Natural killer cell treated with Interleukin-12 subunit alpha and Interleukin-12 subunit beta and Interleukin-15 and Interleukin-18, amount 100 ng/mL, for 72 hours (primary cell): ENCODE measurements at regions not wholly inside any gene's neighbourhood (a gene's known extent, or its start where the extent isn't known, plus 50 kb on each side); places are given as distances from the start of the nearest gene placed in this dataset.
"Not testable (repeated sequence)": the region's sequence is repeated elsewhere in the genome, so short reads cannot be mapped to it uniquely, and the experiment has no call there.

Experiments used
- ATAC-seq, 2 donors: fragments of 150-1000 bp; cut with Tn5 transposase in 1 of 2; sonication (Bioruptor Pico), chemical (Tn5 transposase) in 1 of 2; 2 replicates each; pipeline ENCODE4 v1.10.0; 2021
- DNase-seq: peaks from one replicate; pipeline ENCODE4 v3.0.0; 2022; ENCODE audit warnings: low spot score
- H3K27ac Mint-ChIP-seq, 2 donors: 1 replicate in 1 of 2; 2 replicates in 1 of 2; pipeline ENCODE4 v1.8.0; 2022; ENCODE audit warnings: mixed read lengths in 2 of 2, mild to moderate bottlenecking in 1 of 2, moderate library complexity in 1 of 2
- H3K27me3 Mint-ChIP-seq, 2 donors: 1 replicate in 1 of 2; 2 replicates in 1 of 2; pipeline ENCODE4 v1.8.0; 2022; ENCODE audit warnings: mixed read lengths in 2 of 2
- H3K36me3 Mint-ChIP-seq: one replicate; pipeline ENCODE4 v1.8.0; 2022; ENCODE audit warnings: mixed read lengths
- H3K4me1 Mint-ChIP-seq, 2 donors: 1 replicate in 1 of 2; 2 replicates in 1 of 2; pipeline ENCODE4 v1.8.0; 2022; ENCODE audit warnings: low read depth in 2 of 2, mixed read lengths in 2 of 2, mild to moderate bottlenecking in 1 of 2
- H3K4me3 Mint-ChIP-seq: one replicate; pipeline ENCODE4 v1.8.0; 2022; ENCODE audit warnings: mixed read lengths
- H3K9me3 Mint-ChIP-seq: 2 replicates; pipeline ENCODE4 v1.8.0; 2022; ENCODE audit warnings: mixed read lengths

DNA sequence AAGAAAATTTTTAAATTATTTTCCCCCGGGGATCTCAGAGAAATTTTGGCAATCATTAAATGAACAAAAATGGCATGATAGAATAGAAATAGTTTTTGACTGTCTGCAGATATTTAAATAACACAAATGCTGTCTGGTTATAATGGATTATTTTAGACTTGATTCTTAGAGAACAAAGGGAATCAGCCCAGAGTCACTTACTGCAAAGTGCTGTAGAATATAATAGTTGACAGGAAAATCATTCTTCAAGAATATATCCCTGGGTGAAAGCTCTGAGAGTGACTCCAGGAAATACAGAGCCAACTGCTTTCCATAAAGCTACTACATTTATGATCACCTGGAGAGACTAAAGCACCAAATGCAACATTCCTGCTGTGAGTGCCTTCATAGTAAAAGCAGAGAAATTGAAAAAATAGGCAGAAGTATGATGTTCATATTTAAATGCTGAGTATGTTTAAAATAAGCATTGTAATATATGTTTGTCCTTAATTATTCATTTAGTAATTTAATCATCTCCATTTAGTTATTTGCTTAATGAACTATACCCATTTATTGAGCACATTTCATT lies 1765.8 kb downstream of the SLITRK1 start:
- no peak overlapping the region for H3K4me3 Mint-ChIP-seq
- no peaks in the 10 kb centered on the region for H3K4me1 Mint-ChIP-seq
- peaks cover 10% of the 10 kb centered on the region for H3K9me3 Mint-ChIP-seq
- ATAC-seq (no peak), DNase-seq (no peak)
- H3K27ac Mint-ChIP-seq, result no peak overlapping the region
- H3K27me3 Mint-ChIP-seq, result no peaks in the 10 kb centered on the region
- peaks cover 7% of the 10 kb centered on the region for H3K36me3 Mint-ChIP-seq

DNA sequence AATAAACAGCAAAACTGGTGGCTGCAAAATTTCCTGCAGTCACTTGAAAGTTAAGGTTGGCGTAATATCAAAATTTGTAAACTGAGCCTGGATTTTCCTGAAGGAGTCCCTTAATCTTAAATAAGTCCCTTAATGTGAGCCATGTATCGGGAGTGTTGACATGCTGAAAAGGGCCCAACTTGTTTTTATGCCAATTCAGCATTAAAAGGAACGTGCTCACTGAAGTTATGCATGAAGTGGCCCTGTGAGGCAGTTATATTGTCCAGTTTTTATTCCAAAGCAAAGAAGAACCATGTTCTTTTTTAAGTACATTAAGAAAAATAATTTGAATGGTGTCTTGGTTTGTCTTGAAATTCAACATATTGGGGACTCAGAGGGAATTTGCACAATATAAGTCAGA lies 1766.9 kb downstream of the SLITRK1 start:
- Mint-ChIP-seq H3K4me1 (no peaks in the 10 kb centered on the region), H3K9me3 (peaks cover 10% of the 10 kb centered on the region), H3K36me3 (peaks cover 11% of the 10 kb centered on the region), H3K27ac (no peak overlapping the region), H3K4me3 (no peak overlapping the region), H3K27me3 (no peaks in the 10 kb centered on the region)
- no peak for ATAC-seq
- no peak for DNase-seq

DNA sequence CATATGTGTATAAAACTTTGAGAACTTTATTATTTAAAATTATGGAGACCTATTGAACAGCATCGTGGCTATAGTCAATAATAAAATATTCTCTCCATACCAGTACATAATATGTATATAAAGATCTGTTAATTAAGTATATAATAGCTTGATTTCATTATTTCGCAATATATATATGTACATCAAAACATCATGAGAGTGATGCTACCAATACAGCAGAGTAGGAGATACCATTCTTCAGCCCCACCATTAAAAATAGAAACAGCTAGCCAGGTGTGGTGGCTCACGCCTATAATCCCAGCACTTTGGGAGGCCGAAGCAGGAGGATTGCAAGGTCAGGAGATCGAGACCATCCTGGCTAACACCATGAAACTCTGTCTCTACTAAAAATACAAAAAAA lies 1755.3 kb upstream of the SPRY2 start:
- Mint-ChIP-seq H3K27ac (no peak overlapping the region), H3K4me1 (no peaks in the 10 kb centered on the region), H3K36me3 (no peaks in the 10 kb centered on the region), H3K9me3 (peaks cover 9% of the 10 kb centered on the region), H3K4me3 (no peak overlapping the region), H3K27me3 (no peaks in the 10 kb centered on the region)
- ATAC-seq (no peak), DNase-seq (no peak)

DNA sequence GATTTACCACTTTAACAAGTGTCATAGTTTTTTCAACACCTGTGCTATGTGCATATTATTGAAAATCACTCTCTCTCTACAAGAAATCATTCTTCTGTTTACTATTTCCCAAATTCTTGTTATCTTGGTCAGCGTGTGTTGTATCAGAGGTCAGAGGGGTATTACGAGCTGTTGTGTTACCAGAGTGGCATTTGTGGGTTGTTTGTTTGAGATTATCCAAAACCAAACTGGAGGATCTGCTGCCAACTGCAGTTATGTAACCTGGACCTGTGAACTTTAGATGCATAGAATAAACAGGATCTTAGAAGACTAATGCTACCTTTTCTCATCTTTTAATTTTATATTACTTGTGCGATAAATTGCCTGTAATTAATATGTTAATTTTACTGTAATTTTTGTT lies 1751.4 kb upstream of the SPRY2 start:
- Mint-ChIP-seq H3K4me3 (no peak overlapping the region), H3K4me1 (no peaks in the 10 kb centered on the region), H3K27me3 (no peaks in the 10 kb centered on the region), H3K36me3 (no peaks in the 10 kb centered on the region), H3K27ac (no peak overlapping the region), H3K9me3 (peaks cover 7% of the 10 kb centered on the region)
- ATAC-seq (no peak), DNase-seq (no peak)

DNA sequence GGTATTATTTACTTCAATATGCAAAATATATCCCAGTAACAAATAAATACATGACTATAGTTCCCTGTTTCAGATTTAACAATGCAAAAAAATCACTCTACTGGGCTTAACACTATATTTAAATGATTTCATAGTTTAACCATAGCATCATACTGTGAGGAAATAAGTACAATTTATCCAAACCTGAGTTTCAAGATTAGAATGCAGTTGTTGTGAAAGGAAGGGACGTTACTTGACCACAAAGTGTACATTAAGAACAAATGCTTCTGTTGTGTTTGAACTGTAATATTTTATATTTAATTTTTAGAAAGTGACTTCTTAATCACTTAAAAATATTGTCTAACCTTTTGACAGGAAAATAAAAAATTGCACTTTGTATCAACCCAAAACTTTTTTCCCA lies 1747.9 kb upstream of the SPRY2 start:
- Mint-ChIP-seq H3K36me3 (no peaks in the 10 kb centered on the region), H3K9me3 (peaks cover 4% of the 10 kb centered on the region), H3K27ac (no peak overlapping the region), H3K4me3 (no peak overlapping the region), H3K4me1 (no peaks in the 10 kb centered on the region), H3K27me3 (no peaks in the 10 kb centered on the region)
- ATAC-seq, result no peak
- DNase-seq, result no peak

DNA sequence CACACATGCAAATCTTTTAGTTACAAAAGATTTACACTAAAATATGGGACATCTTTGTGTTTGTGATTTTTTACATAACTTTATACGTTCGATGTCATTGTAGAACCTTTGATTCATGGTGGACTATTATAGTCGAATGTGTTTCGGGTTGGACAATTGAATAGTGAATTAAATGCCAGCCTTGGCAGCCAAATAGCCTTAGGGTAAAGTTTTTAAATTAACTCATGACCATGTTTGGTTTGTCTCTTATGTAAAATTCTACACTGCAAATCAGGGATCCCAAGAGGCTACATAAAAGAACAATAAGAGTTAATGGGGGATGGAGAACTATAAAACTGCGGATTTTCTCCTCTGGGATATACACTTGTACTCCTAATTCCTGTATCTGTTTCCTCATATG lies 1735.6 kb upstream of the SPRY2 start:
- H3K4me3 Mint-ChIP-seq, result no peak overlapping the region
- no peaks in the 10 kb centered on the region for H3K4me1 Mint-ChIP-seq
- peaks cover 23% of the 10 kb centered on the region for H3K9me3 Mint-ChIP-seq
- H3K36me3 Mint-ChIP-seq, result no peaks in the 10 kb centered on the region
- H3K27ac Mint-ChIP-seq, result no peak overlapping the region
- no peaks in the 10 kb centered on the region for H3K27me3 Mint-ChIP-seq
- no peak for ATAC-seq
- no peak for DNase-seq

DNA sequence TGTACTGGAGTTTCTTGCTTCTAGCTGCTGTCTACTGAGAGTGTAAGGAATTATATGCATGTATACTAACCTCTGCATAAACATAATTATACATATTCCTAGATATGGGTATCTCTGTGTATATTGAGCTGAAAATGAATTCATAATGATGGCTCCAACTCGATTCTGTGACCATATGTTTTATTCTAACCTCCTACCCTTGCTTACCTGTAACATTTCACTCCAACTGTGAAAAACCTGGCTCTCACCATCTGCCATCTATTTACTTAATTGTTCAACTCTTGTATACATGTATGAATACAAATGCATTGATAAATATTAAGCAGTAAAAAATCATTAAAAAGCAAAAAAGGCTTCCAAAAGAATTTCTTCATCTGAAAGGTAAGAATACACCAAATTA lies 1729.5 kb upstream of the SPRY2 start:
- ATAC-seq (no peak), DNase-seq (no peak)
- Mint-ChIP-seq H3K27ac (no peak overlapping the region), H3K36me3 (no peaks in the 10 kb centered on the region), H3K4me3 (no peak overlapping the region), H3K4me1 (no peaks in the 10 kb centered on the region), H3K27me3 (no peaks in the 10 kb centered on the region), H3K9me3 (peaks cover 25% of the 10 kb centered on the region)

DNA sequence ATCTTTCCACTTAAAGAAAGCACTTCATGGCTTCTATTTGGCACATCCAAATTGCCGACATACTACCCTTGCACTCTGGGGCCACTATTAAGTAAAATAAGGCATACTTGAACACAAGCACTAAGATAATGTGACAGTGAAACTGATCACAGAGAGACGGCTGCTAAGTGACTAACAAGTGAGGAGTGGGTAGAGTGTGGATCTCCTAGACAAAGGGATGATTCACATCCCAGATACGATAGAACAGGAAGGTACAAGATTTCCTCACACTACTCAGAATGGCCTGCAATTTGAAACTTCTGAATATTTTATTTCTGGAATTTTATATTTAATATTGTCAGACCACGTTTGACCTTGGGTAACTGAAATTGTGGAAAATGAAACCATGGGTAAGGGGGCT lies 1721.8 kb upstream of the SPRY2 start:
- Mint-ChIP-seq H3K9me3 (peaks cover 12% of the 10 kb centered on the region), H3K27ac (no peak overlapping the region), H3K27me3 (no peaks in the 10 kb centered on the region), H3K36me3 (no peaks in the 10 kb centered on the region), H3K4me1 (no peaks in the 10 kb centered on the region), H3K4me3 (no peak overlapping the region)
- DNase-seq (no peak), ATAC-seq (no peak)

DNA sequence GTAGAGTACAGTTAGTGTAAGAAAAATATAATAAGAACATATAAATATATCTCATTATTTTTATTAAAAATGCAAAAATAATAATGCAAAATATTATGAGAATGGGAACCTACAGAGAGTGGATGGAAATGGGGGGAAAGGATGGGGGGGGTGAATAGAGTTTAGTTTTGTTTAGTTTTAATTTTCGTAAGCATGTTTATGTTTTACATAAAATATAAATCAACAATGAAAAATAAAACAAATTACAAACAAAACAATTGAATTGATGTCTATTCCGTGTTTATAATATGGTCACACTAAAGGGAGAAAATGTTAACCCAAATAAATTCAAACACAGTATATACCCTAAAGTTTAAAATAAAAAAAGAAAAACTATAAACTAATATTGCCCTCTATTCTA lies 1717.4 kb upstream of the SPRY2 start:
- no peaks in the 10 kb centered on the region for H3K27me3 Mint-ChIP-seq

DNA sequence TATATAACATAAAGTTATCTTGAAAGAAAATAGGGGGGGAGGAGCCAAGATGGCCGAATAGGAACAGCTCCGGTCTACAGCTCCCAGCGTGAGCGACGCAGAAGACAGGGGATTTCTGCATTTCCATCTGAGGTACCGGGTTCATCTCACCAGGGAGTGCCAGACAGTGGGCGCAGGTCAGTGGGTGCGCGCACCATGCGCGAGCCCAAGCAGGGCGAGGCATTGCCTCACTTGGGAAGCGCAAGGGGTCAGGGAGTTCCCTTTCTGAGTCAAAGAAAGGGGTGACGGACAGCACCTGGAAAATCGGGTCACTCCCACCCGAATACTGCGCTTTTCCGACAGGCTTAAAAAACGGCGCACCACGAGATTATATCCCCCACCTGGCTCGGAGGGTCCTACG lies 1704.4 kb upstream of the SPRY2 start:
- H3K4me1 Mint-ChIP-seq, H3K27me3 Mint-ChIP-seq, ATAC-seq, H3K4me3 Mint-ChIP-seq, H3K9me3 Mint-ChIP-seq, H3K27ac Mint-ChIP-seq, DNase-seq, H3K36me3 Mint-ChIP-seq: not testable (repeated sequence)

More for the DNA sequence above, 1717.4 kb upstream of the SPRY2 start:
- Mint-ChIP-seq H3K9me3 (peaks cover 14% of the 10 kb centered on the region), H3K4me3 (no peak overlapping the region), H3K27ac (no peak overlapping the region), H3K36me3 (no peaks in the 10 kb centered on the region), H3K4me1 (no peaks in the 10 kb centered on the region)
- ATAC-seq (no peak), DNase-seq (no peak)

DNA sequence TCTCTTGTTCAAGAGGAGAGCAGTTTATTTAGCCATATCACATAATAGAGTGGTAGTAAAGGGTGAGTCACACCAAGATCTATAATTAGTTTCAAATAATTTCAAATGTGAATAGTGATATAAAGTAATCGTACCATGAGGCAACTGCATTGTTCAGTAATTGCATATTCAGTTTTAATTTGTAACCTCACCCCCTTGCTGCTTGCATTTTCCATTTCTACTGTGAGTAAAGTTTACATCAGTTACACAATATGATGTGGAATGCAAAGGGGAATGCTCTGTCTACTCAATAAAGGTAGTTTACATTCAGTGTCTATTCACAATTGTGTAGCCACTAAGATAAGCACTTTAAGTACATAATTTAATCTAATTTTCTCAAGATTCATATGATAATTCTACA lies 1695.7 kb upstream of the SPRY2 start:
- Mint-ChIP-seq H3K27ac (no peak overlapping the region), H3K4me3 (no peak overlapping the region), H3K4me1 (no peaks in the 10 kb centered on the region), H3K36me3 (no peaks in the 10 kb centered on the region), H3K9me3 (peaks cover 14% of the 10 kb centered on the region), H3K27me3 (no peaks in the 10 kb centered on the region)
- DNase-seq, result no peak
- ATAC-seq, result no peak

DNA sequence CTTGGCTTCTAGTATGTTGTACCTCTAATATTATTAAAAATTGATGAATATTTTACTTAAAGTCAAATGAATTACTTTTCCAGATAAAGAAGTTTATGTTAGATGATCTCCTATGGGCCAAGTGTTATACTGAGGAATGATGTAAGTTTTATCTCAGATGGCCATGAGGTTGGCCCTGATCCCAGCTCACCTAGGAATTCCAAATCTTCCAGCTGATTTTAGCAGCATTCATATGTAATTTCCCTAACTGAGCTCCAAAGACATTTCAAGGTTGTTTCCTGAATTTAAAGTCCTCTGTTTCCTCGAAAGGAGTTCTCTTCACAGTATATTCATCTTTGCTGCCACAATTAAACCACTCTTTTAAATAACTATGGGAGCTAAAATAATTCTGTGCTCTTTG lies 1670.4 kb upstream of the SPRY2 start:
- DNase-seq (no peak), ATAC-seq (no peak)
- H3K27me3 Mint-ChIP-seq, result no peaks in the 10 kb centered on the region
- H3K4me3 Mint-ChIP-seq, result no peak overlapping the region
- H3K9me3 Mint-ChIP-seq, result peaks cover 14% of the 10 kb centered on the region
- peaks cover 5% of the 10 kb centered on the region for H3K36me3 Mint-ChIP-seq
- H3K4me1 Mint-ChIP-seq, result no peaks in the 10 kb centered on the region
- H3K27ac Mint-ChIP-seq, result no peak overlapping the region

DNA sequence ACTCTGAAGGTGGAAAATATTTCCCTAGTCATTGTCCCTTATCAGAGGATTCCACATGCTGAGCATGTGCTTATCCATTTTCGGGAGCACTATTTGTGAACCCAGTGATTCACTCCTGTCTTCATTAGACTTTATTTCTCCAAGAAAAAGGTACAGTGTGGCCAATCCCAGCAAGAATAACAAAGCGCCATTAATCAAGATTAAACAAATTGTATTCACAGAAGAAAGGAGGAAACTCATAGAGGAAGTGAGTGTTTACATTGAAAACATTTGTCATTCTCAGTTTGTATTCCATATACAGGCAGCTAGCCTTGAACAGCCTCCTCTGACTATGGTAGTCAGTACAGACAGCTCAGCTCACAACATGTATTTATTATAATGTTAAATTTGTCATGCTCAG lies 1669.9 kb upstream of the SPRY2 start:
- H3K4me1 Mint-ChIP-seq, result no peaks in the 10 kb centered on the region
- no peak overlapping the region for H3K27ac Mint-ChIP-seq
- peaks cover 5% of the 10 kb centered on the region for H3K36me3 Mint-ChIP-seq
- no peak overlapping the region for H3K4me3 Mint-ChIP-seq
- H3K27me3 Mint-ChIP-seq, result no peaks in the 10 kb centered on the region
- ATAC-seq (no peak), DNase-seq (no peak)
- H3K9me3 Mint-ChIP-seq, result peaks cover 16% of the 10 kb centered on the region

DNA sequence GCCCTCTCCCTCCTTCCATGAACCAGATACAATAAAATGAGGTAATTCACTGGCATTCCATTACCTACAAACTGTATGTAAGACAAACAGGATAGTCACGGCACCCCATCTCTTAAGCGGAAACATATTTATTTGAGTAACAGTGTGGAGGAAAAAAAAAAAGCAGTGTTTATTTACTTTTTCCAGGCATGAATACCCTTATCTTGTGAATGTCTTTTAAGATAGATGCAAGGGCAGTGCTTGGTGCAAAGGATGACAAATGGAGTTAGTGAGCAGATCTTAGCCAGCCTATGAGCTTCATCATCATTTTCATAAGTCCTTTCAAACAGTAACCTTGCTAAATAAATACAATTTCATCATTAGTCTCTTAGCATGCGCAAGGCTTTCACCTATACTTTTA lies 1661.8 kb upstream of the SPRY2 start:
- ATAC-seq (no peak), DNase-seq (no peak)
- Mint-ChIP-seq H3K27ac (no peak overlapping the region), H3K9me3 (peaks cover 9% of the 10 kb centered on the region), H3K27me3 (no peaks in the 10 kb centered on the region), H3K4me3 (no peak overlapping the region), H3K4me1 (no peaks in the 10 kb centered on the region), H3K36me3 (no peaks in the 10 kb centered on the region)

DNA sequence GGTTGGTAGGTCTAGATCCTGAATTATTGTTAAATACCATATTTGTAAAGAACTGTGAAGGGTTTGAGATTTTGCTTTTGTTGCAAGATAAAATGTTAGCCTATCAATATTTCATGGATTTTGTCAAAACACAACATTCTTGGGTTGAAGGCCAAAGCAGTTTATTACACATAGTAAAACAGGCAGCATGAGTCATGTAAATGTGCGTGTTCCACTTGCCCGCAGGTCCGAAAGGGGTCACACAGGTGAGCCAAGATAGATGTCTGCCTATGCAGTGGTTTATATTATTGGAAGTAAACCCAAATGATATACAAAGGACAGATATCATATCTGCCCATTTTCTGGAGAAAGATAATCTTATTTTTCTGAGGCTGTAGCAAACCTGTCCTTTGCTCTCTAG lies 1654.4 kb upstream of the SPRY2 start:
- no peaks in the 10 kb centered on the region for H3K9me3 Mint-ChIP-seq
- no peaks in the 10 kb centered on the region for H3K36me3 Mint-ChIP-seq
- no peaks in the 10 kb centered on the region for H3K4me1 Mint-ChIP-seq
- H3K27me3 Mint-ChIP-seq, result no peaks in the 10 kb centered on the region
- H3K4me3 Mint-ChIP-seq, result no peak overlapping the region
- no peak for ATAC-seq
- DNase-seq, result no peak
- no peak overlapping the region for H3K27ac Mint-ChIP-seq
